Stimulated activated naive CD8-positive, alpha-beta T cell treated with anti-CD3 and anti-CD28 coated beads, Interleukin-15, Interleukin-2, amounts not matched to agents 100 U/mL and 50 U/mL, for 24 hours (primary cell): ENCODE measurements at regions not wholly inside any gene's neighbourhood (a gene's known extent, or its start where the extent isn't known, plus 50 kb on each side); places are given as distances from the start of the nearest gene placed in this dataset.

Source experiments
- ATAC-seq: fragments of 150-1000 bp; cut with Tn5 transposase; one replicate; pipeline ENCODE4 v1.10.0; 2021
- DNase-seq: peaks from one replicate; pipeline ENCODE4 v3.0.0; 2021

DNA sequence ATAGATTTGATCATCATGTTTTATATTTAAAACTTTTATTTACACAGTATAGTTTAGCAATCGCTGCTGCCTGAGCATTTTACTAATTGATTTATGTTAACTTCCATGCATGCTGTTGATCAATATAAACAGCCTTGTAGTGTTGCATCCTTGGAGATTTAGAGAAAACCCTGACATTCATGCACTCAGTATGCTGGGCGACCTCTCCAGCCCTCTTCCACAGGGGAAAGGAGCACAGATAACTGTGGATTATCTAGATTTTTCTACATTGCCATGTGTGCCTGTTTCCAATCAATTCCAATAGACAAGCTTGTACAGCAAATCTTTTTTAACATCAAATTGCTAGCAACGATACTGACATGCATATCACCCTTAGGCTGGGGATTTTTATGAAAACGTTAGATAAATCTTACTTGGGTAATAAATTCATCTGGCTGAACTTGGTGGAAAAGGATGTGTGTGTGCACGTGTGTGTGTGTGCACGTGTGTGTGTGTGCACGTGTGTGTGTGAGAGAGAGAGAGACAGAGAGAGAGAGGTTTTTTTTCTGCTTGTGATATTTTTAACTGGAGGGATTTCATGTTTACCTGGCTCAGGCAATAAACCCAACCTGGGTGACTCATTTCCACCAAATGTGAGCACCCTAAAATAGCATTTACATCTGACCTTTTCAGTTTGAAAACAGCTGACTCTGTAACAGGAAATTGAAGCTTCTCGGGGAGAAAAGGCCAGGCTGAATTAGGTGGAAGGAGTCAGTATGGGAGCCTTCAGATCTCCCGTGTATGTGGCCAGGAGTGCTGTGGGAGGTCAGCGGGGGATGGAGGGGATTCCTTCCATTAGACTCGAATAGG lies 339.8 kb downstream of the PRDM2 start:
- no peak for ATAC-seq
- no peak for DNase-seq

- ATAC-seq (no peak), DNase-seq (no peak)
Measured at GRCh38 chr1:14049965-14050364, 350.0 kb downstream of the PRDM2 start.

GRCh38 chr1:14055442-14056223 lies 355.6 kb downstream of the PRDM2 start:
- DNase-seq (no peak), ATAC-seq (no peak)

- no peak for ATAC-seq
- DNase-seq: no peak
Measured at GRCh38 chr1:14057640-14058039, 357.7 kb downstream of the PRDM2 start.

DNA sequence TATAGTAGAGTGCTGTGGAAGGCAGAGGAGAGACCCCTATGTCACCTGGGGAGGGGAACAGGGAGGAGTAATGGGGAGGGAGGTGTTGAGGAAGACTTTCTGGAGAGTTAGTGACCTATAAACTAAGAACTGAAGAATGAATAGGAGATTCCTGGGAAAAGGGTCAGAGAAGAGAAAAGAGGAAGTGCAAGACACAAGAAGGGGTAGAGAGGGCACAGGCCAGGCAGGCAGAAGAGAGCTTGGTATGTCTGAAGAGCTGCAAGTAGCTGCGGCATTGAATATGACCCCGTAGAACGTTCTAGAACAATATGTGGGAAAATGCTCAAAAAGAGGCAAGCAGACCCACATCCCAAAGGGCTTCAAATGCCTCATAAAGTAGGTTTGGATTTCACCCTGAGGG lies 361.2 kb downstream of the PRDM2 start:
- DNase-seq (no peak), ATAC-seq (no peak)

GRCh38 chr1:14061722-14062121 lies 361.7 kb downstream of the PRDM2 start:
- no peak for ATAC-seq
- no peak for DNase-seq

DNA sequence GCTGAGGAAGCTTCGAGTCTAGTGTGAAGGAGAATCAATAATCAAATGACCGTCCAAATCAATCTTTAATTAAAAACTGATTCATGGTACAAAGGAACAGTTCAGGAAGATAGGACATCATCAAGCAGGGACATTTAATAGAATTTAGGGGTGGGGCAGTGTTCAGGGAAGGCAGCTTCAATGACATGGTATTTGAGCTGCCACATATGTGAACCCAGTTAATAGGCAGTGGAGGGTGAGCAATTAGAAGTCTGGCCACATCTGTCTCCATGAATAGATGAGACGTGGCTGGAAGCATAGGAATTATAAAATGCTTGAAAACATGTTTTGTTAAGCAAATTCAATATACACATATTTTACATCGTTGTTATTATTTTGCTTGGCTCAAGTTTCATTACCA lies 362.7 kb downstream of the PRDM2 start:
- no peak for DNase-seq
- ATAC-seq: no peak

GRCh38 chr1:14064649-14065442 lies 364.9 kb downstream of the PRDM2 start:
- DNase-seq (no peak), ATAC-seq (no peak)

GRCh38 chr1:14065486-14065885 lies 365.5 kb downstream of the PRDM2 start:
- no peak for ATAC-seq

DNA sequence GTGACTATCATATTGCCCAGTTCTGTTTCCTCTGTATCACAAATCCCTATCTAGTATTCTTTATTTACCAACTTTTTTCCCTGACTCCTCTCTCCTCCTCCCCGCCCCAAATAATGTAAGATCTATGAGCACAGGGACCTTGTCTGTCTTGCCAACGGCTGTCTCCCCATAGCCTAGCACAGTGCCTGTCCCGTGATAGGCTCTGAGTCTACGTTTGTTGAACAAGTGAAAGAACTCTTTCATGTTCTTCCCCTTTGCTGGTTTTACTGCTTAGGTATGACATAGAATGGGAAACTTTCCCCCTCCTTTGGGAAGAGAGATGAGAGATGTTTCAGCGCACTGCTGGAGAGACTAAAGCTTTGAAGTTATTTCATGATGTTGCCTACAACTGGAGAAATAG lies 367.0 kb downstream of the PRDM2 start:
- DNase-seq (no peak), ATAC-seq (no peak)

More at GRCh38 chr1:14065486-14065885, 365.5 kb downstream of the PRDM2 start:
- DNase-seq: no peak

GRCh38 chr1:14067711-14068110 lies 367.7 kb downstream of the PRDM2 start:
- ATAC-seq (no peak), DNase-seq (no peak)

- no peak for DNase-seq
- ATAC-seq: no peak
Measured at GRCh38 chr1:14071581-14071980, 371.6 kb downstream of the PRDM2 start.

DNA sequence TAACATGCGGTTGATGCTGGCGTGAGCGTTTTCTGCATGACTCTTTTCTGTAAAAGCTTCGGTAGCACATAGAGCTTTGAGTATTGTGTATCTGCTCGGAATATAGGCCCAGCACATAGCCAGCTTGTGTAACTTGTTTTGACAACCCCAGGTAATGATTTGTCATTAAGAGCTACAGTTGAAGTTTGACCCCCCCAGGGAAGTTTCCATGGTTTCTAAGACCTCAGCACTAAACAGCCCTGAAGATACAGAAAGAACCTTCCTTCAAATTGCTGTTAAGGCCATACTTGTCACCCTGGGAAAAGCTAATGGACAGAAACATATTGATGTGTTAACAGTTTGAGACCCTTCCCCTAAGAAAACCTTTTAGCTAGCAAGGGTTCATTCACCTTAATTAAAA lies 380.7 kb downstream of the PRDM2 start:
- no peak for DNase-seq

DNA sequence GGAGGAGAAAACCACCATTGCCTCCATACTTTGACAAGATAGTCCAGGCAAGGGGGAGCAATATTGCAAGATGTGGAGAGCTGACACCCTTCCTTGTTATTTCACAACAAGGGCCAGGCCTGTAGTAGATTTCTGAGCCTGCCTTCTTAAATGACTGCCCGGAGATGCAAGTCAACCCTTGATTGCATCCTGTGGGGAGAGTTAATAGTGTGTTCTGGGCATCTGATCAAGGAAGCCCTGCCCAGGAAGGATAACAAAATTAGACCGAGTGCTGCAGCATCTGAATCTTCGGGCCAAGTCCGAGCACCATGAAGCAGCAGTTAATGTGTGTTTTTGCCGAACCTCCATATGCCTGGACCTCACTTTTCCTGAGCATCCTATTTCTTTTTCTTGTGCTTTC lies 382.3 kb downstream of the PRDM2 start:
- no peak for ATAC-seq
- no peak for DNase-seq

More for the DNA sequence above, 380.7 kb downstream of the PRDM2 start:
- no peak for ATAC-seq

GRCh38 chr1:14083277-14083676 lies 383.3 kb downstream of the PRDM2 start:
- ATAC-seq (no peak), DNase-seq (no peak)

- DNase-seq: no peak
- no peak for ATAC-seq
Measured at GRCh38 chr1:14083706-14084105, 383.7 kb downstream of the PRDM2 start.

DNA sequence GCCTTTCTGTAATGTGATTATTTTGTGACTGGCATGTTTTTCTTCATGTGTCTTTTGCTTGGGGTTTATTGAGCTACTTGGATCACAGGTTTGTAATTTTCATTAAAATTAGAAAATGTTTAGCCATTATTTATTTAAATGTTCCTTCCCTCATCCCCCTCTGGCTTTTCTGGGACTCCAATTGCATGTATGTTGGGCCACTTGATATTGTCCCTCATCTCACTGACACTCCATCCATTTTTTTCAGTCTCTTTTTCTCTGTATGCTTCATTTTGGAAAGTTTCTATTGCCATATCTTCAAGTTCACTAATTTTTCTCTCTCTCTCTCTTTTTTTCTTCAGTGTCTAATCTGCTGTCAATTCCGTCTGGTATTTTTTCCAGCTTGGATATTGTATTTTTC lies 390.1 kb downstream of the PRDM2 start:
- DNase-seq (no peak), ATAC-seq (no peak)

DNA sequence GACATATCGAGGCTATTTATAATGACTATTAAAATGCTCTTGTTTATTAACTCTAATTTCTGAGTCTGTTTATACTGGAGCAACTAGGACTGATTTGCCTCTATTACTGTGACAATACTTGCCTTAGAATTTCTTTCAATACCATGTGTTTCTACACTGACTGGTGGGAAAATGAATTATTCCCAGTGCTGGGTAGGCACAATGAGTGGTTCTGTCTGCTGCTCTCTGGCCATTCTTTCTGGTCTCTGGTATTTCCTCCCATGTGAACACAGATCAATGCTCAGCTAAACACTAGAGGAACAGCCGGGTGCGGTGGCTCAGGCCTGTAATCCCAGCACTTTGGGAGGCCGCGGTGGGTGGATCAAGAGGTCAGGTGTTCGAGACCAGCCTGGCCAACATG lies 390.5 kb downstream of the PRDM2 start:
- DNase-seq (no peak), ATAC-seq (no peak)

DNA sequence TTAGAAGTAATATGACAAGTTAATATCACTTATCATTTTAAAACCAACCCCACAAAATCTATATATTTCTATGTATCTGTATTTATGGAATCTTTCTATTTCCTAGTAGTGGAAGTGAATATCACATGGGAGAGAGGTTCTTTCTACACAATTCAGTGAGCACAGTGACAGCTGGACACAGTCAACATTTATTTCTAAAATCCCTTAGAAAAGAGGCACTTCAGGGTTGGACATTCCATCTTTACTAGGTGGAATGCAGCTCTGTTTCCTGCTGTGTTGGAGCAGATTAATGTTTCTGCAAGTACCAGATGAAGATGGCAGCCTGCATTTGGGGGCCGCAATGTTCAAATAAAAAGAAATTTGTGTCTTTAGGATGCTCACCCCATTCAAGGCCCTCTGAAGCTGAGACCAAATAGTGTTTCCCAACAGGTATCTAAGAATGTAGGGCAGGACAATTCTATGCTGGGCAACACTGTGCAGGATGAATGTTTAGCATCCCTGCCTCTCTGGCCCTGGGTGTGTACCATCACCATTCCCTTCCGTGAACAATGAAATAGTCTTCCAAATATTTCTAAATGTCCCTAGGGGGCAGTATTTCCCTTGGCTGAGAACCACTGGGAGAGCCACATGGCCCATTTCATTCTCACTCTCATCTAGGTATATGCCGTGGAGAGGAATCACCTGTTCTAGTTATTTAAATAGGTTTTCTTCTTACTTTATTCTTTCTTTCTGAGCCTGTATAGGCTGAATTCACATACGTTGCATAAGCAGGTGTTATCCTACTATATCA lies 394.8 kb downstream of the PRDM2 start:
- no peak for DNase-seq
- no peak for ATAC-seq

- no peak for ATAC-seq
- DNase-seq: no peak
Measured at GRCh38 chr1:14098294-14098913, 398.4 kb downstream of the PRDM2 start.

- DNase-seq (no peak), ATAC-seq (no peak)
Measured at GRCh38 chr1:14100444-14100843, 400.5 kb downstream of the PRDM2 start.
